SK-N-SH (cell line): ENCODE measurements at regions not wholly inside any gene's neighbourhood (a gene's known extent, or its start where the extent isn't known, plus 50 kb on each side); places are given as distances from the start of the nearest gene placed in this dataset.

ENCODE experiments used
- CTCF ChIA-PET: fragments of 300-600, 350-600 bp; formaldehyde crosslinking; extraction: SDS; loops from one replicate; lab custom pipeline; 2021; lab: Yijun Ruan, JAX
- POLR2A ChIA-PET: fragments of 350-600 bp; sonication (Branson Sonifier 250); formaldehyde crosslinking; extraction: SDS; loops from one replicate; lab custom pipeline; 2020; ENCODE audit warnings: antibody characterized with exemption, inconsistent platforms; lab: Yijun Ruan, JAX
- DNase-seq: peaks from one replicate; pipeline ENCODE4 v3.0.0; 2012
- H2AFZ ChIP-seq: fragments of 200-600 bp; sonication (generic); 2 replicates; pipeline ENCODE4 v1.8.1; 2016; ENCODE audit warnings: antibody characterized with exemption, mild to moderate bottlenecking, low read depth
- H3F3A ChIP-seq: fragments of 200-600 bp; sonication (generic); replicated peaks from 2 replicates; pipeline ENCODE3; 2016; ENCODE audit warnings: antibody characterized with exemption, mild to moderate bottlenecking; ENCODE audit not compliant: insufficient read depth
- H3K27ac ChIP-seq, 2 experiments: fragments of 200-500 bp in 1 of 2; fragments of 200-600 bp in 1 of 2; sonication (Bioruptor generic) in 1 of 2; sonication (generic), shearing (Covaris generic) in 1 of 2; 2 replicates each; pipeline versions ENCODE4 v1.5.1 to v1.6.1; 2014 to 2016; ENCODE audit warnings: low read depth in 2 of 2, inconsistent platforms in 1 of 2, low read length in 1 of 2, mild to moderate bottlenecking in 1 of 2, mixed read lengths in 1 of 2
- H3K27me3 ChIP-seq: fragments of 200-600 bp; sonication (generic), shearing (Covaris generic); 2 replicates; pipeline ENCODE4 v1.6.1; 2016; ENCODE audit warnings: mixed run types; ENCODE audit not compliant: insufficient read depth
- H3K36me3 ChIP-seq, 2 experiments: fragments of 200-500 bp in 1 of 2; fragments of 200-600 bp in 1 of 2; sonication (Bioruptor generic) in 1 of 2; sonication (generic) in 1 of 2; replicated peaks in 1 of 2; 2 replicates each; pipeline versions ENCODE3 to v1.5.1; 2014 to 2016; ENCODE audit warnings: low read length in 1 of 2, mild to moderate bottlenecking in 1 of 2; ENCODE audit not compliant: insufficient read depth in 2 of 2, control insufficient read depth in 1 of 2
- H3K4me1 ChIP-seq, 2 experiments: fragments of 200-500 bp in 1 of 2; fragments of 200-600 bp in 1 of 2; sonication (Bioruptor generic) in 1 of 2; sonication (generic), shearing (Covaris generic) in 1 of 2; 2 replicates each; pipeline versions ENCODE4 v1.5.1 to v1.6.1; 2014 to 2016; ENCODE audit warnings: low read depth in 1 of 2, low read length in 1 of 2, mixed run types in 1 of 2; ENCODE audit not compliant: insufficient read depth in 2 of 2, control insufficient read depth in 1 of 2
- H3K4me2 ChIP-seq: fragments of 200-600 bp; sonication (generic), shearing (Covaris generic); 2 replicates; pipeline ENCODE4 v1.6.1; 2017; ENCODE audit warnings: mixed run types
- H3K4me3 ChIP-seq, 2 experiments: fragments of 200-500 bp in 1 of 2; fragments of 200-600 bp in 1 of 2; sonication (Bioruptor generic) in 1 of 2; sonication (generic), shearing (Covaris generic) in 1 of 2; 2 replicates each; pipeline versions ENCODE4 v1.5.1 to v1.8.1; 2014 to 2016; ENCODE audit warnings: low read depth in 2 of 2, inconsistent platforms in 1 of 2, low read length in 1 of 2, mild to moderate bottlenecking in 1 of 2, mixed read lengths in 1 of 2, moderate library complexity in 1 of 2
- H3K79me2 ChIP-seq: fragments of 200-600 bp; sonication (generic); 2 replicates; pipeline ENCODE4 v1.8.1; 2017; ENCODE audit warnings: mild to moderate bottlenecking; ENCODE audit not compliant: insufficient read depth
- H3K9ac ChIP-seq: fragments of 200-600 bp; sonication (generic); 2 replicates; pipeline ENCODE4 v1.6.1; 2017; ENCODE audit warnings: mixed run types
- H3K9me2 ChIP-seq: fragments of 200-600 bp; sonication (generic); 2 replicates; pipeline ENCODE4 v1.6.1; 2017; ENCODE audit warnings: mixed run types
- H3K9me3 ChIP-seq: fragments of 200-600 bp; sonication (generic); 2 replicates; pipeline ENCODE4 v1.6.1; 2017; ENCODE audit warnings: mixed run types, mild to moderate bottlenecking, moderate library complexity
- H4K20me1 ChIP-seq: fragments of 200-600 bp; sonication (generic); 2 replicates; pipeline ENCODE4 v1.6.1; 2017; ENCODE audit warnings: mild to moderate bottlenecking, mixed run types; ENCODE audit not compliant: insufficient read depth
- FOSL2 ChIP-seq: IDR thresholded peaks from 2 replicates; pipeline ENCODE4 v1.4.0; 2012; ENCODE audit warnings: low read depth, mild to moderate bottlenecking, moderate library complexity, borderline replicate concordance
- GATA2 ChIP-seq: sonication (generic); formaldehyde crosslinking; IDR thresholded peaks from 2 replicates; pipeline ENCODE4 v1.5.0; 2020; ENCODE audit warnings: mild to moderate bottlenecking, missing genetic modification reagents
- MXI1 ChIP-seq: IDR thresholded peaks from 2 replicates; pipeline ENCODE4 v1.6.1; 2012; ENCODE audit warnings: mild to moderate bottlenecking, low read depth, low read length, improper control_type of control experiment
- NFIC ChIP-seq: IDR thresholded peaks from 2 replicates; pipeline ENCODE4 v1.4.0; 2012; ENCODE audit warnings: borderline replicate concordance
- RAD21 ChIP-seq: IDR thresholded peaks from 2 replicates; pipeline ENCODE4 v1.6.1; 2012; ENCODE audit warnings: mild to moderate bottlenecking, low read length
- RXRA ChIP-seq: IDR thresholded peaks from 2 replicates; pipeline ENCODE4 v1.4.0; 2012; ENCODE audit warnings: low read depth, mild to moderate bottlenecking, borderline replicate concordance
- SMC3 ChIP-seq: IDR thresholded peaks from 2 replicates; pipeline ENCODE4 v1.6.1; 2012; ENCODE audit warnings: low read depth, low read length, improper control_type of control experiment
- WGBS: methylation state at CpG from one replicate; pipeline ENCODE4 v1.1.6; 2017; ENCODE audit warnings: low lambda C conversion rate; 5-methylcytosine and 5-hydroxymethylcytosine counted together
- small RNA-seq, 7 experiments: library from RNA; depleted of rRNA; stranded (forward); fragments of <200 nt; gene quantifications; one replicate each; pipeline ENCODE3, GENCODE V24; 2012
- TF ChIP-seq, protein P1 (sequence below): fragments of 200-600 bp; sonication (generic); IDR thresholded peaks from 2 replicates; pipeline ENCODE4 v1.6.1; 2017; ENCODE audit warnings: antibody characterized with exemption, mild to moderate bottlenecking, moderate library complexity

DNA sequence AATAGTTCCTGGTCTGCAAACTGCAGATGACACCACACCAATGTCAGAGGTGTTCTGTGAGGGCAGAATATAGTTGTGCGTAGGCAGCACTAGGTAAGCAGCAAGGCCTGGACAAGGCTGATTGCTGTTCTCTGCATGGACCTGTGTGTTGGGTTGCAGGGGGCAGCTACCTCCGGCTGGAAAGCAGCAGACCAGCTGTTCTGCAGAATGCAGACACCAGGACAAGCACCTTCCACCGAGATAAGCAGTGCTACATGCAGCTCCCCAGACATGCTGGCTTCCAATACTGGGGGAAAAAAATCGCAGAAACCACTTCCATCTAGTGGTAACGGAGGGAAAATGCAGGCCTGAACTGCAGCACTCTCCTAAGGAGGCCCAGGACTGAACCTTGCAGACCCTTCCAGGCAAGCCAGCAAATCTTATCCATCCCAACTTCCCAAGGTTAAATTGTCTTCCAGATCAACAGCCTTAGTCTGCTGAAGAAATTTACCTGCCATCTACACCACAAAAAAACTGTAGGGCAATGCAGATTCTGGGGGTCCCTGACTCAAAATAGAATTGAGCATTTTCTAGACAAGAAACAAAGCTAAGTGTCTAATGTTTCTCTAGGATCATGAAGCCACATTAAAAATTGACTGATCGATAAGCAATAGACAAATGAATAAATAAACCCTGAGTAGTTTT, 50.5 kb upstream of the COBL start:
- Histone ChIP-seq H3K36me3 (no peaks in the 10 kb centered on the region), H3K27me3 (no peaks in the 10 kb centered on the region), H2AFZ (no peak overlapping the region), H3K4me2 (no peak overlapping the region), H3K79me2 (no peaks in the 10 kb centered on the region), H3K4me3 (peak overlapping the region in 1 of 2 experiments; percentile 39; a peak in 1 of 4 replicates), H4K20me1 (no peaks in the 10 kb centered on the region), H3K9ac (no peak overlapping the region), H3K9me2 (no peaks in the 10 kb centered on the region), H3K4me1 (peaks cover 0 to 3% of the 10 kb centered on the region in 2 experiments; a peak in 1 of 4 replicates), H3F3A (no peaks in the 10 kb centered on the region), H3K27ac (no peak overlapping the region), H3K9me3 (no peaks in the 10 kb centered on the region)
- peak; percentile 81 for DNase-seq
- ChIA-PET CTCF (interaction anchor here (0.6 to 11.2 kb wide), 50 partner anchors 9 to 1282 kb away, joined by 3 to 379 read pairs (median 3); partner anchors contain the start of gene ZPBP), POLR2A (interaction anchor here (0.6 to 0.9 kb wide), 2 partner anchors 204 to 207 kb away, joined by 3 to 4 read pairs; no protein-coding TSS in a partner anchor)
- TF ChIP-seq MXI1 (0 out of 2 replicates have a peak, but pooled peaks have one; percentile 32), RAD21 (peak; percentile 89), GATA2 (peak; percentile 59), RXRA (no peak), NFIC (no peak), SMC3 (peak; percentile 62; the same call in 1 of the 2 replicates), FOSL2 (no peak)
- TF ChIP-seq, protein P1, sequence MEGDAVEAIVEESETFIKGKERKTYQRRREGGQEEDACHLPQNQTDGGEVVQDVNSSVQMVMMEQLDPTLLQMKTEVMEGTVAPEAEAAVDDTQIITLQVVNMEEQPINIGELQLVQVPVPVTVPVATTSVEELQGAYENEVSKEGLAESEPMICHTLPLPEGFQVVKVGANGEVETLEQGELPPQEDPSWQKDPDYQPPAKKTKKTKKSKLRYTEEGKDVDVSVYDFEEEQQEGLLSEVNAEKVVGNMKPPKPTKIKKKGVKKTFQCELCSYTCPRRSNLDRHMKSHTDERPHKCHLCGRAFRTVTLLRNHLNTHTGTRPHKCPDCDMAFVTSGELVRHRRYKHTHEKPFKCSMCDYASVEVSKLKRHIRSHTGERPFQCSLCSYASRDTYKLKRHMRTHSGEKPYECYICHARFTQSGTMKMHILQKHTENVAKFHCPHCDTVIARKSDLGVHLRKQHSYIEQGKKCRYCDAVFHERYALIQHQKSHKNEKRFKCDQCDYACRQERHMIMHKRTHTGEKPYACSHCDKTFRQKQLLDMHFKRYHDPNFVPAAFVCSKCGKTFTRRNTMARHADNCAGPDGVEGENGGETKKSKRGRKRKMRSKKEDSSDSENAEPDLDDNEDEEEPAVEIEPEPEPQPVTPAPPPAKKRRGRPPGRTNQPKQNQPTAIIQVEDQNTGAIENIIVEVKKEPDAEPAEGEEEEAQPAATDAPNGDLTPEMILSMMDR: peak; percentile 41
- WGBS: 23% methylated on average over 6 of the region's 6 CpGs

Small RNA genes in the stretch of these regions (small RNA-seq; reads per million reads assigned to genes)
- 0 reads per million in 7 experiments for gene RF00322
- gene RN7SL292P: 0 to 0.52 (median 0) reads per million in 7 experiments
- 0 reads per million in 7 experiments for gene ROBO2P1
